NB4 (cell line): ENCODE measurements at regions not wholly inside any gene's neighbourhood (a gene's known extent, or its start where the extent isn't known, plus 50 kb on each side); places are given as distances from the start of the nearest gene placed in this dataset.

Source experiments
- CTCF ChIP-seq: IDR thresholded peaks from one replicate; pipeline ENCODE4 v1.5.1; 2012; ENCODE audit warnings: low read depth, low read length
- POLR2A ChIP-seq: IDR thresholded peaks from 2 replicates; pipeline ENCODE4 v1.6.1; 2011; ENCODE audit warnings: mild to moderate bottlenecking; ENCODE audit not compliant: insufficient read length; ENCODE audit errors: extremely low read depth
- TF ChIP-seq, protein P1 (sequence below): IDR thresholded peaks from 2 replicates; pipeline ENCODE4 v1.6.1; 2011; ENCODE audit warnings: low read depth, low read length

DNA sequence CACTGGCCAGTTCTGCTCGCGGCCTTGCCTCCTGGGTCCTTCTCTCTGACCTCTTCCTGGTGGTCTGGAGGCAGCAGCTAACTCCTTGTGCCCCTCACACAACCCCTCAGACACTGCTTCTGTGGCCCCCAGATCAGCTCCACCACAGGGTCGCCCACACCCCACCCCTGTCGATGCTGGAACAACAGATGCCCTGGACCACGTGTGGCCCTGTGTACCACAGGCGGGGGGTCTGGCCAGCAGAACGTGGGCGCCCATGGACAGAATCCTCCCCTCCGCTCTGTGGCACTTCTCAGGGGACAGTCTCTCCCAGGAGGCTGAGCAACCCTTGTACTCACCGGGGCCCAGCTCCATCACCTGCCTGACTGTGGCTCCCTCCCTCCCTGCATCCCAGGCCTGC lies 245.6 kb downstream of the NDUFA10 start:
- TF ChIP-seq CTCF = no peak
- no peak for TF ChIP-seq POLR2A
- TF ChIP-seq, protein P1, sequence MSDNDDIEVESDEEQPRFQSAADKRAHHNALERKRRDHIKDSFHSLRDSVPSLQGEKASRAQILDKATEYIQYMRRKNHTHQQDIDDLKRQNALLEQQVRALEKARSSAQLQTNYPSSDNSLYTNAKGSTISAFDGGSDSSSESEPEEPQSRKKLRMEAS = no peak
